HG03378 (cell line): ENCODE measurements at regions not wholly inside any gene's neighbourhood (a gene's known extent, or its start where the extent isn't known, plus 50 kb on each side); places are given as distances from the start of the nearest gene placed in this dataset.

Source experiments
- ATAC-seq: cut with Tn5 transposase; IDR thresholded peaks from one replicate; pipeline ENCODE4 v1.9.1; 2021; ENCODE audit warnings: mild to moderate bottlenecking, moderate library complexity; ENCODE audit not compliant: unreplicated experiment

DNA sequence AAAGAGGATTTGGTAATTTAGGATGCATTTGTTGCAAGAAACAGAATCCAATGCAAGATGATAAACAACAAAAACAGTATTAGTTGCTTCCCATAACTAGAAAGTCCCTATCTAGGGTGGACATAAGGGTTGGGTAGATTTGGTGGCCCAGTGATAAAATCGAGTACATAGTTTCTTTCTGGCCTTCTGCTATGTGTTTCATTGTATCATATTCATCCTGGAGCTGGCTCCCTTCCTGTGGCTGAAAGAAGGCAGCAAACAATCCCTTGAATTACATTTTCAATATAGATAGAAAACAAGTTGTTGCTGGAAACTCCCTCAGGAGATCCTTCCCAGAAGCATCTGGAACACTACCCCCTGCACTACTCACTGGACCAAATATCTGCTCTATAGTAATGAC, 135.1 kb downstream of the ID4 start:
- ATAC-seq: no peak

DNA sequence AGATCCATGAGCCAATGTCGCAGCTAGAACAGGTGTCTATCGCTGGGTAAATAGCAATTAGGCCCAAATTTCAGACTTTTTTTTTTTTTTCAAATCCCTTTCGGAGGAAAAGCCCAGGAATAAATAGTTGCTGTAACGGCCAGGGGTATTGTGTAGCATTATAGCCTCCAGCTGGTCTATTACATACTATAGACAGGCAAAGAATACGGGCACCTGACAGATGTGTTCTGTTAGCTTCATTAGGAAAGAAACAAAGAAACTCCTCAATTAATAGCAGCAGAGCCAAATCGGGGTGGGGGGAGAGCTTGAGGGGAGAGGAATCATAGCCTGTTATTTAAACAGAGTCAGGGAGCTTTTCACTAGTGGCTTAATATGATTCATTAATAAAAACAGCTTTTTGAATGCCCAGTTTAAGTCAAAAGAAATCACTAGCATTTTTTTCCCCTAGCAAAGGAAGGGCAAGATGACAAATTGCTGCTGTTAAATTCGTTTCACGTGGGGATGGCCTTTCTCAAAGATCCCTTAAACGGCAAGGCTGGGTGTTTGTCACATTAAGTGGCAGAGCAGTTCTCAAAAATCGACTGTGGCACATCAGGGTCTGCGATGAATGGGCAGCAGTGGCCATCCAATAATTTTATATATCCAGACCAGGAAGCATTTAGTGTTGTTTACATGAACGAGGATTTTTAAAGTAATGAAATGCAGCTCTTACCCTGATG, 139.4 kb downstream of the ID4 start:
- no peak for ATAC-seq

- ATAC-seq: no peak
Measured at GRCh38 chr6:19979059-19979458, 141.9 kb downstream of the ID4 start.

GRCh38 chr6:19979986-19980385, 142.8 kb downstream of the ID4 start:
- ATAC-seq: no peak

GRCh38 chr6:19983374-19983773, 146.2 kb downstream of the ID4 start:
- ATAC-seq: no peak

DNA sequence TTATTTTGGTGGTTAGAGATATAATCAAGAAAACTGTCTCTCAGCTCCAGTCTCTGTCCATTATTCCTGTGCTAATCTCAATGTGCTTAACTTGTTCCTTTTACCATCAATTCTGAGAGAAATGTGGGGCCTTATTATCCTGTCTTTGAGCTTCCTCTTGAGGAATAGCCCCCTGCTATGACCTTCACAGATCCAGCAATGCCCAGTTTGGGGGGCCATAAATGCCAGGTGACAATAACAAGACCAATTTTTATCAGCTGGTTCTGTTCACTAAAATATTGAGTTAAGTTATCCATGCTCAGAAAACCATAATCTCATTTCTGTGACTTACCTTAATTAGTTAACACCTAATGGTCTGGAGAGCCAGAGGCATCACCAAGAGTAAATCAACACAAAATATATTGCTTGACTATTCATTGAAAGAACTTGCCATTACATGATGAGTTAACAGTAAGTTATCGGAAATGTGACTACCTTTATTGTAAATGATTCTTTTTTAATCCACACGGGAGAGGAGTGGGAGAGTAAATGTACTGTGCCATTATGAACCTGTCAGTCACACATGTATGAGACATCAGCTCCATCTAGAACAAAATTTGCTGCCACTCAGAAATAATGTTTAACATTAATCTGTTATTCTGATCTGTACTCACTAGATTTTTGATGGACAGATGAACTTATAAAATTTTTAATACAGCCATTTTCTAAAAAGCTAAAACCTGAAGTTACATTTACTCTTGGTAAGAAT, 149.7 kb downstream of the ID4 start:
- ATAC-seq: no peak

DNA sequence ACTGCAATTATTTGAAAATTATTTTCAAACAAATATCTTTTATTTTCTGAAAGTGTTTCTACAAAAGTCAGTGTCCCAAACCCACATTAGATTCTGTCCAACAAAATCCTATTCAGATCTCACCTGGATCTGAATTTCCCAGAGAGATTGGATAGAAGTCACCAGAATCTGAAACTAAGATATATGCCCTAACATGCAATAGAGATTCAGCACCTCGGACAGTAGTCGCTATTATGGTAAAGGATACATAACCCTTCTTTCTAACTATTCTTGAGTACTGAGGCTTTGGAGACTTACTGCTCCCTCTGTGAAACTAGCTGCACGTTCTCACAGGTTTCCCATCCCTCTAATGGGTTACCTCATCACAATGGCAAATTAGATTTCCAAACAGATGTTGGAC, 151.4 kb downstream of the ID4 start:
- ATAC-seq: no peak

- ATAC-seq: no peak
Measured at GRCh38 chr6:19991176-19991575, 154.0 kb downstream of the ID4 start.

GRCh38 chr6:19994909-19995308, 157.7 kb downstream of the ID4 start:
- ATAC-seq: no peak

DNA sequence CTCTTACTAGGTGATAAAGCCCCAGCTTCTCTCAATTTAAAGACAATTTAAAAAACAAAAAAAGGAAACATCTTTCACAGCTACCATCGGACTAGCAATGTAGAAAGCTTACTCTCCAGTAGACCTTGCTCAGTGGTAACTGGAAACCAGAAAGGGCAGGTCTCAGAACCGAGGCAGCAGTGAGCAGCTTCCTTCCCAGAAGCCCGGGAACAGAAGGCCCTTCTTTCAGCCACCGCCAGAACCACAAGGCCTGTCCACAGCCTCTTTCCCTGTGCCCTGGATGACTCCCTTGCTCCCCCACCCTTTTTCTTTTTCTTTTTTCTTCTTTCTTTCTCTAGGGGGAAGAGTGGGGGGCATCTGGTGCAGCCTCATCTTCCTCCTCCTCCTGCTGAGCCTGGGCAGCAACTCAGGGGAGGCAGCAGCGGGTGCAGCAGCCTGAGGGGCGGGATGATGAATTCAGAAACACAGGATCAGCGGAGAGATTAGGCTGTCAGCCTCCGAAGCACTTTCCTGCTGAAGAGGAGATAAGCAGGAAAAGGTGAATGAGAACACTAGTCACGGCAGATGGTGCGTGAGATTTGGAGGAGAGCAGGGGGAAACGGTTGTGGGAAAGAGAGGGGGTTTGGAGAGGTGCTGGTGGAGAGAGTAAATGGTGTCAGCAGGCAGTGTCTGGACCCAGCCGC, 158.5 kb downstream of the ID4 start:
- no peak for ATAC-seq

DNA sequence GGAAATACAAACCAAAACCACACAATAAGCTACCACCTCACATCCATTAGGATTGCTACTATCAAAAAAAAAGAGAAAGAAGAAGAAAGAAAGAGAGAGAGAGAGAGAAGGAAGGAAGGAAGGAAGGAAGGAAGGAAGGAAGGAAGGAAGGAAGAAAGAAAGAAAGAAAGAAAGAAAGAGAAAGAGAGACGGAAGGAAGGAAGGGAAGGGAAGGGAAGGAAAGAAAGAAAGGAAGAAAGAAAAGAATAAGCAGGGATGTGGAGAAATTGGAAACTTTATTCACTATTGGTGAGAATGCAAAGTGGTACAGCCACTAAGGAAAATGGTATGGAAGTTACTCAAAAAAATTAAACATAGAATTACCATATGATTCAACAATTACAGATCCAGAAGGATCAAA, 159.9 kb downstream of the ID4 start:
- ATAC-seq: no peak

- ATAC-seq: no peak
Measured at GRCh38 chr6:19998541-19998940, 161.4 kb downstream of the ID4 start.

DNA sequence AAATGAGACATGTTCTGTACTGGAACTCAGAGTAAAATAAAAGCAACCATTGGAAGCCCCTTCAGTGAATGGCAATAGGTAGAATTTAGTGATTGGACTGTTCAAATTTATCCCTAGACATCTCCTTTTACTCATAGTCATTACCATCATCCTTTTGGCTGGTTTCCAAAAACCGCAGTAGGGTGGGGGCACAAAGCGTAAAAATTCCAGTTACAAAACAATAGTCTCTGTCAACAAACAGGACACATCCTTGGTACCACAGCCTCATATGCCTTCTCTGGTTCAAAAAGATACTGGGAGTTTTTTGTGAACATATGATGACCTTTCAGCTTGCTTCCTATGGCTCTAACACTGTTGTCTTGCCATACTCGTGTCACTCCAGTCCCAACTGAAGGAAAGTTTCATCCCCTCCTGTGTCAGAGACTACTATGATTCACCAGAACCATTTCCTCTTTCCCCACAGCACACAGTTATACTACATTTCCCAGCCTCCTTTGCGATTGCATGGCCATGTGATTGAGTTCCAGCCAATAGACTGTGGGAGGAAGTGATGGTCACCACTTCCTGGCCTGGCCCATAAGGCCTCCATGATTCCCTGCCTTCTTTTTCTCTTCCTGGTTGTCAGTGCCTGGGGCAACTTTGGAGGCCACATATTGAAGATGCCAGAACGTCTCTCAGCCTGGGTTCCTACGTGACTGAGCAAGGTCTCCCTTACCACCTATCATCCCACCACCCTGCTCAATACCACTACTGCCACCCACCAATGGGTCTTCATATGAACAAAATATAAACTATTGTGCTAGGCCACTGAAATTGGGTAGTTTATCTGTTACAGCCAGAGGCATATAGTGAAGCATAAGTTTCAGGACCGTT, 162.4 kb downstream of the ID4 start:
- peak; percentile 92 for ATAC-seq

DNA sequence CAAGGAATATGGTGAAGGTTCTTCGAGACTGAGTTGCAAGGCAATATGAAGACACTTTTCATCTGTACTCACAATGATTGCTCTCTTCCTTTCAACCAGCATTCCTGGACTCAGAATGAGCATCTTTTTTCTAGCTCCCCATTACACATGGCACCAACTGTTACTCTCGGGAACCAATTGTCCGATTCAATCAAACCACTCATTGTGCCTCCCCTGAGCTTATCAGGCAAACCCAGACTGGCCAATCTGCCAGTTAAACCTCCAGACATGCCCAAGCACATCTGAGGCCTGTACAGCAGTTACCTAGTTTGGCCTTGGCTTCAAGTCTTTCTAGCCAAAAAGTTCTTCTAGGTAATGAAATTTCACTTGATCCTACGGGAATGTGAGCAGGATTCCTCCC, 164.1 kb downstream of the ID4 start:
- no peak for ATAC-seq

GRCh38 chr6:20006037-20006436, 168.9 kb downstream of the ID4 start:
- ATAC-seq: no peak

GRCh38 chr6:20008131-20008530, 171.0 kb downstream of the ID4 start:
- ATAC-seq: no peak

DNA sequence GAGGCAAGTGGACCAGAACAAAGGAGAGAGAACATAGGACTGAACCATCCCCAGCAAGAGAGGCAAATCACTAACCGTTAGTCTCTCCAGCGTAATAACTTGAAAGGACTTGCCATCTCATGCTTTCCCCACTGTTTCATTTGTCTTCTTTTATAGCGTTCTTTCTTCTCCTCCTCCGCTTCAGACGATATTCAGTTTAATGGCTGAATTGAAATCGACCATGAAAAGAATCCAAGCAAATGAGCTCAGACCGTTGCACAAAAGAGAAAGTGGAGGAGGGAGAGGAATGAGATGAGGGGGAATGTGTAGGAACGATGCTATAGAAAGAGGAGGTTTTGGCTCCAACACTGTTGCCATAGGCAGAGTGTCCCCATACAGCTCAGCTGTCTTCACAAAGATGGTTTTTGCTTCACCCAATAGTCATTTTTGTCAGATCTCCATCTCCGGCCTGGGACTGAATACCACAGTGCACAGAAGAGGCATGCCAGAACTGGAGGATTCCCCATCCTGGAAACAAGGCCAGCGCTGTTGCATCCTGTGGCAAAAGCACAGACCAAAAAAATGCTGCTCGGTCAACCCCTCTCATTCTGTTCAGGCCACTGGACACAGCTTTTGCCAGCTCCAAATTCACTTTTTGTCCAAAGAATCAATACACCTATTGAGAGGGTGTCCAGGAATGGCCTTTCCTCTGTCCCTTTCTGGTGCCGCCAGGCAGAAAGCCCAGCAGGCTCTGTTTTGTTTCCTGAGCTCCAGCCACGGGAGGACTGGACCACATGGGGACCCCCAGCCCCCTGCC, 176.1 kb downstream of the ID4 start:
- ATAC-seq: no peak

DNA sequence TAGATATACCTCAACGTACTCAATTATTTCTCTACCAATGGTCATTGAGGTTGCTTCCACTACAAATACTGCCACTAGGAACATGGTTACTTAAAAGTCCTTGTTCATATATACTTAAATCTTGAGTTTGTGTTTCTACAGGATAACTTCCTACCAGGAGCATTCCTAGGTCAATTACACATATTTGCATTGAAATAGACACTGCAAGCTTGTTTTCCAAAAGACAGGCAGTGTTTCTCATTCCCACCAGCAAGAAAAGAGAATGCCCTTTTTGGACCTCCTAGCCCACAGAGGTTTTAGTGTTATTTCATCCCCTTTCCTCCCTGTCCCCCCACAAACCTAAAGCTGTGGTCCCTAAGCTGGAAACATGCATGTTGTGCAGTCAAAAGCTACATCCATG, 177.3 kb downstream of the ID4 start:
- no peak for ATAC-seq

DNA sequence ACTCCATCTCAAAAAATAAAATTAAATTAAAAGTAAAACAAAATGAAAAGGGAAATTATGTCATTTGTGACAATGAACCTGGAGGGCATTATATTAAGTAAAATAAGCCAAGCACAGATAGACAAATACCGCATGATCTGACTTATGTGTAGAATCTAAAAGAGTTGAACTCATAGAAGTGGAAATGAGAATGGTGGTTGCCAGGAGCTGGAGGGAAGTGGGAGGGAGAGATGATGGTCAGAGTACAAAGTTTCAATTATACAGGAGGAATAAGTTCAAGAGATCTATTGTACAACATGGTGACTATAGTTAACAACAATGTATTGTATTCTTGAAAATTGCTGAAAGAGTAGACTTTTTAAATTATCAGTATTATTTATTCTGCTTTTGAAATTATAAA, 183.4 kb downstream of the ID4 start:
- no peak for ATAC-seq

- no peak for ATAC-seq
Measured at GRCh38 chr6:20021795-20022194, 184.6 kb downstream of the ID4 start.
